ENCODE measurements at regions not wholly inside any gene's neighbourhood (a gene's known extent, or its start where the extent isn't known, plus 50 kb on each side); places are given as distances from the start of the nearest gene placed in this dataset.

- DNase-seq (ENCODE audit: low spot score), result no peak
Observed at GRCh38 chr3:76972624-76973296, 67.1 kb upstream of the ROBO2 start.

DNA sequence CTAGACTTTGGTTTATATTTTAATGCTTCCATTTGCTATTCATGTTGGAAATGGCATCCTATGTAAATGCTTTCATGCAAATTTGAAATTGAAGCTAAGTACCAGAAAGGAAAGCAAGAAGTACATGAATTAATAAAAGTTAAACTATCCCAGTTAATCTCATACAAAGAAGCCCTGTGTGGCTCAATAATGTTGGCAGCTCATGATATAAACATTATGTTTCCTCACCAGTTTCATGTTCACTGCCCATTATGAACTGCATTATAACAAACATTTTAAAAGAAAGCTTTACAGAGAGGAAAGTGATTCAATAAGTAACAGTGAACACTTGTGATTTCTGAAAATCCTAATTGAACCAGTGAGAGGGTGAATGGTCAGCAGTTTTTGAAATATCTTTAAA lies 62.9 kb upstream of the ROBO2 start:
- DNase-seq (ENCODE audit: low spot score), result no peak

DNA sequence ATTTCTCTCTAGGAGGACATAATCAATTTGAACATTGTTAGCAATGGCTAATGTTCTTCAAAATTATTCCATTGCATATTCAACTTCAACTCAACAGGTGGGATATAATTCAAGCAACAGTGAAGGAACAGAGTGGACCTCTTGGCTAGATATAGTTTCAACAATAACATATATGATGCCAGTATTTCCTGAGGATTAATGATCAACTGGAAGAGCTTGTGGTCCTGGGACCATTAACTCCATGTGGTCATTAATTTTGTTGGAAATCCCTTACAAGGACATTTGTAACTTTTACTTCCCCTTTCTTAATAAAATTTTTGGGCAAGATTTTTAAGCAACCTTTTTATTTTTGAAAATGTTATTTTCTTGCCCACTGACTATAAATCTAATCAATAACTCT lies 54.3 kb upstream of the ROBO2 start:
- DNase-seq (ENCODE audit: low spot score), result no peak

GRCh38 chr3:76986876-76987474 lies 52.9 kb upstream of the ROBO2 start:
- no peak for DNase-seq (ENCODE audit: low spot score)
